GM10266 (cell line): ENCODE measurements at regions not wholly inside any gene's neighbourhood (a gene's known extent, or its start where the extent isn't known, plus 50 kb on each side); places are given as distances from the start of the nearest gene placed in this dataset.

ENCODE experiments used
- DNase-seq: peaks from one replicate; pipeline ENCODE4 v3.0.0; 2012; ENCODE audit errors: extremely low spot score
- CTCF ChIP-seq: IDR thresholded peaks from 2 replicates; pipeline ENCODE4 v1.5.1; 2012; ENCODE audit warnings: mild to moderate bottlenecking, low read depth; ENCODE audit not compliant: control insufficient read depth, insufficient read depth; ENCODE audit errors: missing control alignments

- no peak for DNase-seq
- TF ChIP-seq CTCF, result no peak
Measured at GRCh38 chr3:77889616-77890015, 849.7 kb downstream of the ROBO2 start.

DNA sequence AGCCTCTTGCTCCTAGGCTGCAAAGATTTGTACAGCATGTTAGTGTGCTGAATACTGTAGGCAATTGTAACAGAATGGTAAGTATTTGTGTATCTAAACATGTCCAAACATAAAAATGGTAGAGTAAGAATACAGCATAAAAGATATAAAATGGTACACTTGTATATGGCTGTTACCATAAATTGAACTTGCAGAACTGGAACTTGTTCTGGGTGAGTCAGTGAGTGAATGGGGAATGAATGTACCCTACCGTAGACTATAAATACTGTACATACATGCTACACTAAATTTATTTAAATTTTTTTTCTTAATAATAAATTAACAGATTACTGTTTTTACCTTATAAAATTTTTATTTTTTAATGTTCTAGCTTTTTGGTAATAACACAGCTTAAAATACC lies 858.7 kb downstream of the ROBO2 start:
- TF ChIP-seq CTCF, result no peak
- DNase-seq, result no peak

GRCh38 chr3:77902675-77903074 lies 862.8 kb downstream of the ROBO2 start:
- TF ChIP-seq CTCF, result no peak
- DNase-seq, result no peak

- no peak for DNase-seq
- no peak for TF ChIP-seq CTCF
Measured at GRCh38 chr3:77906102-77906709, 866.3 kb downstream of the ROBO2 start.

DNA sequence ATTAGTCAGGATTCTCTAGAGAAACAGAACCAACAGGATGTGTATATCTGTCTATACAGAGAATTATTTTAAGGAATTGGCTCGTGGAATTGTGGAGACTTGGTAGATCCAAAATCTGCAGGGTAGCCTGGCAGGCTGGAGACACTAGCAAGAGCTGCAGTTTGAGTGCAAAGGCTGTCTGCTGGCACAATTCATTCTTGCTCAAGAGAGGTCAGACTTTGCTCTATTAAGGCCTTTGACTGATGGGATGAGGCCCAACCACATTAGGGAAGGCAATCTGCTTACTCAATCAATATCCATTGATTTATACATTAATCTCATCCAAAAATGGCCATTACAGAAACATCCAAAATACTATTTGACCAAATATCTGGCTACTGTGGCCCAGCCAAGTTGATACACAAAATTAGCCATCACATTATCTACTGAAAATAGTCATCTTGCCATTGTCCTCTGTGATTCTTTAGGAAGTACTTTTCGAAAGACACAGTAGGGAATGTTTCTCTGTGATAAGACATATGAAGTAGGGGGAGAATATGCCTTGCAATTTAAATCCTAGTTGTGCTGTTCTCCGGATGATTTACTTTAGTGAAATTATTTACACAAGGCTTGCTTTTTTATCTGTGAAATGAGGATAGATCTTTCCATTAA lies 873.8 kb downstream of the ROBO2 start:
- DNase-seq, result no peak
- no peak for TF ChIP-seq CTCF

- no peak for TF ChIP-seq CTCF
- no peak for DNase-seq
Measured at GRCh38 chr3:77915336-77915735, 875.4 kb downstream of the ROBO2 start.

- TF ChIP-seq CTCF, result no peak
- DNase-seq, result no peak
Measured at GRCh38 chr3:77917225-77917624, 877.3 kb downstream of the ROBO2 start.
